Nephron (organoid): ENCODE measurements at regions not wholly inside any gene's neighbourhood (a gene's known extent, or its start where the extent isn't known, plus 50 kb on each side); places are given as distances from the start of the nearest gene placed in this dataset.

ENCODE experiments used
- H3K27ac Mint-ChIP-seq, 3 experiments: 2 replicates each; pipeline ENCODE4 v1.8.0; 2020; ENCODE audit warnings: mixed read lengths in 3 of 3, mild to moderate bottlenecking in 2 of 3, moderate library complexity in 1 of 3
- H3K27me3 Mint-ChIP-seq: 2 replicates; pipeline ENCODE4 v1.8.0; 2021; ENCODE audit warnings: low read depth, mild to moderate bottlenecking, moderate library complexity, mixed read lengths
- H3K36me3 Mint-ChIP-seq: 2 replicates; pipeline ENCODE4 v1.8.0; 2020; ENCODE audit warnings: low read depth, mixed read lengths
- H3K4me1 Mint-ChIP-seq: 2 replicates; pipeline ENCODE4 v1.8.0; 2020; ENCODE audit warnings: mixed read lengths
- H3K4me3 Mint-ChIP-seq, 3 experiments: 2 replicates each; pipeline ENCODE4 v1.8.0; 2020; ENCODE audit warnings: mild to moderate bottlenecking in 3 of 3, mixed read lengths in 3 of 3, moderate library complexity in 2 of 3
- H3K9me3 Mint-ChIP-seq: 2 replicates; pipeline ENCODE4 v1.8.0; 2020; ENCODE audit warnings: mixed read lengths
- CTCF ChIP-seq, 3 experiments: fragments of 200-600 bp; sonication (generic); IDR thresholded peaks; one replicate each; pipeline ENCODE4 v1.5.0; 2021; ENCODE audit warnings: antibody characterized with exemption in 3 of 3; ENCODE audit not compliant: unreplicated experiment in 3 of 3

- Mint-ChIP-seq H3K27ac (no peak overlapping the region), H3K27me3 (no peaks in the 10 kb centered on the region), H3K36me3 (no peaks in the 10 kb centered on the region), H3K4me1 (no peaks in the 10 kb centered on the region), H3K9me3 (peaks cover 2% of the 10 kb centered on the region), H3K4me3 (no peak overlapping the region)
- TF ChIP-seq CTCF (IDR thresholded peaks at IDR 0.05; ENCODE audit: unreplicated experiment in 3 of 3) = no peak
Measured at GRCh38 chr2:84373391-84373790, 85.7 kb downstream of the SUCLG1 start.

- Mint-ChIP-seq H3K4me3 (no peak overlapping the region), H3K36me3 (no peaks in the 10 kb centered on the region), H3K9me3 (peaks cover 29% of the 10 kb centered on the region), H3K27ac (no peak overlapping the region), H3K27me3 (no peaks in the 10 kb centered on the region), H3K4me1 (no peaks in the 10 kb centered on the region)
- TF ChIP-seq CTCF (IDR thresholded peaks at IDR 0.05; ENCODE audit: unreplicated experiment in 3 of 3) = no peak
Measured at GRCh38 chr2:84362541-84362940, 96.5 kb downstream of the SUCLG1 start.

DNA sequence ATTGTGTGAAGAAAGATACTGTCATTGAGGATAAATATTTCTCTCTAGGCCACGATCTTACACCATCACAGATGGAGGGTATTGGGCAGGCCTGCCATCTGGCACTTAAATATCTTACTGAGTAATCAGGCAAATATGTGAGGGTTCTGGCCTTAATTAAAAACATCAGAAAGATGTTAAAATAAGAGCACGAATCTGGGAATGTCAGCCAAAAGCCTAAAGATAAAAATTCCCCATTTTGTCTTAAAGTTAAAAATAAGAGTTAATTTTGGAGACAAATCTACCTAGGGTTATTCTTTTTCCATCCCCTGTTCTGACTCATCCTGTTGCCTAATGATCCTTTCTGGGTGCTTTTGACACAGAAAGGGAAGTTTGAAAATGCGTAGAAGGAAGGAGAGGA is 121.0 kb downstream of the SUCLG1 start:
- H3K36me3 Mint-ChIP-seq = no peaks in the 10 kb centered on the region
- no peaks in the 10 kb centered on the region for H3K4me1 Mint-ChIP-seq
- H3K27me3 Mint-ChIP-seq = no peaks in the 10 kb centered on the region
- no peak for TF ChIP-seq CTCF (IDR thresholded peaks at IDR 0.05; ENCODE audit: unreplicated experiment in 3 of 3)
- H3K4me3 Mint-ChIP-seq = no peak overlapping the region
- peaks cover 9% of the 10 kb centered on the region for H3K9me3 Mint-ChIP-seq
- no peak overlapping the region for H3K27ac Mint-ChIP-seq

DNA sequence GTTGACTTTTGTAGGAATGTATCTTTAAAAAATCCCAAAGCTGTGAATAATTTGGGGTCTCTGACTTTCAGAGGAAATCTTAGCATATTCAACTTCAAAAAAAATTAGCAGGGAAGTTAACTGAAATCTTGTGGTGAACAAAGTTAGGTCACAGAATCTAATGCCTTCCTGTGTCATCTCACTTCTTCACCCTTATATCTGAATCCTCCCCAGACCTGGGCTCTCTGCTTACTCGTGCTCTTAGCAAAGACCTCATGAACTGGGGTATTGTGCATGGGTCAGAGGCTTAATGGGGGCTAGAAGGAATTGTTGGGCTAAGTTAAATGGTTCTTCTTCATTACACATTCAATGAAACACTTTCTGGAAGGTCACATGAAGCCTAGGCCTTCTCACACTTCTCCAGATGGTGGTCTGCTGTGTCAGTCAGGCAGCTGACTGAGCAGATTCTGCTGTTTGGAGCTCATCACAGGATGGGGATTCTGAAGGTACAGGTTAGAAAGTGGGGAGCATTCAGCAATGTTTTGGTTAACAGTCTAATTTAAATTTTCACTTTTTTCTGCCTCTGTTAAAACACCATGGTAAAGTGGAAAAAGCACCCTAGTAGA is 131.3 kb downstream of the SUCLG1 start:
- Mint-ChIP-seq H3K9me3 (peaks cover 4% of the 10 kb centered on the region), H3K4me1 (no peaks in the 10 kb centered on the region), H3K27ac (no peak overlapping the region), H3K27me3 (peaks cover 3% of the 10 kb centered on the region), H3K4me3 (no peak overlapping the region), H3K36me3 (no peaks in the 10 kb centered on the region)
- no peak for TF ChIP-seq CTCF (IDR thresholded peaks at IDR 0.05; ENCODE audit: unreplicated experiment in 3 of 3)

DNA sequence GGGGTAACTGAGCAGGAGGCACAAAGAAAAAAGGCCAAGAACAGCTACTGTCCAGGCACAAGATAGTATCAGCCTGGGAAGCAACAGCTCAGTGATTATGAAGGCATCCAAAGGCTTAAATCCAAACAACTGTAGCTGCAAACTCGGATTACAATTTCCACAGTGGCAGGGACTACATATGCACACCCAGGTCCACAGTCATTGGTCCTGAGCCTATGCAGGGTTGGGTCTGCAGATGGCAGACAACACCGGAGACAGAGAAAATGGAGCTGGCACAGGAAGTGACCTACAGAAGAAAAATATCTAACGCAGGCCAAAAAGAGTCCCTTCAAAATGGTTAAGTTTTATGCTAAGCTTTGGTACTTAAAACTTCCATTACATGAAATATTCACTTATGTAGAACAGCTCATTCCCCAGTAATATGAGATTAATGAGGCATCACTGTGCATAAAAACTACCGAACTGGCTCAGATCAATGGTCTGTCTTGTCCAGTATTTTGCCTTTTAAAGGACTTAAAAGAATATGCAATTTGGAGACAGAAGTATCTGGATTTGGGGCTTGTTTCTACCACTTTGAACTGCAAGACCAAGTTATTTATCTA is 132.1 kb downstream of the SUCLG1 start:
- Mint-ChIP-seq H3K27me3 (peaks cover 3% of the 10 kb centered on the region), H3K27ac (no peak overlapping the region), H3K4me1 (no peaks in the 10 kb centered on the region), H3K9me3 (peaks cover 4% of the 10 kb centered on the region), H3K36me3 (no peaks in the 10 kb centered on the region), H3K4me3 (no peak overlapping the region)
- TF ChIP-seq CTCF (IDR thresholded peaks at IDR 0.05; ENCODE audit: unreplicated experiment in 3 of 3) = no peak

DNA sequence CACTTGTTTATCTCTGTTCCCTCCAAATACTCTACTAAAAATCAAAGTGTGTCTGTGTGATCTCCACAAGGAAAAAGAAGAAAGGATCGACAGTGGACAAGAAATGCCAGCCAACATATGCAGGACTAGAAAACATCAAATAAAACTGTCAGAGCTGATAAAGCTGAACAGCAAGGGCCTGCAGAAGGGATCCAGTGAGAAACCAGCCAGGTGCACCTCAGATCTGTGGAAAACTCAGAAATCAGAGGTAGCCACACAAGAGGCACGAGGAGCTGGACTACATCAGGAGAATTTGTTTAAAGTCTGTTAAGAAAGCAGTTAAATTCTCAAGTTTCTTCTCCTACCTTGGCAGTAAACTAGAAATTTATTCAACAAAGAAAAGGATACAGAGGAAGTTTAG is 135.2 kb downstream of the SUCLG1 start:
- Mint-ChIP-seq H3K36me3 (no peaks in the 10 kb centered on the region), H3K27me3 (peaks cover 7% of the 10 kb centered on the region), H3K9me3 (peaks cover 4% of the 10 kb centered on the region), H3K4me1 (no peaks in the 10 kb centered on the region), H3K4me3 (no peak overlapping the region), H3K27ac (no peak overlapping the region)
- no peak for TF ChIP-seq CTCF (IDR thresholded peaks at IDR 0.05; ENCODE audit: unreplicated experiment in 3 of 3)
